Heart left ventricle (tissue), 13 donors: ENCODE measurements at regions not wholly inside any gene's neighbourhood (a gene's known extent, or its start where the extent isn't known, plus 50 kb on each side); places are given as distances from the start of the nearest gene placed in this dataset.

Source experiments
- CTCF ChIP-seq, 12 donors: fragments of 200-600 bp; sonication (generic) in 4 of 12; IDR thresholded peaks; one replicate each; pipeline versions ENCODE4 v1.5.0 to v1.8.0; 2018 to 2022; ENCODE audit warnings: antibody characterized with exemption in 12 of 12, mild to moderate bottlenecking in 5 of 12
- POLR2A ChIP-seq, 2 donors: fragments of 450-650 bp; IDR thresholded peaks; one replicate each; pipeline ENCODE4 v1.6.1; 2017; ENCODE audit warnings: antibody characterized with exemption in 2 of 2, mild to moderate bottlenecking in 2 of 2, moderate library complexity in 2 of 2
- donor health status: ischemic (EF 13 %, LVEDD 7.1; RV severe dilation, severe dysfunction).
- donor health status: DM: no; HTN: yes; CAD: no.
- donor health status: DM: no; HTN: no; CAD: no.
- donor health status: ischemic (EF 25% LVEDD 6.9; RV normal size, moderate dysfunction).
- donor health status: ischemic (EF 25% LVEDD 5.7; RV mildly dilated, moderate dysfunction).
- donor health status: ischemic (EF 35%, LVEDD 5.7; RV mildly dilated, moderate dysfunction).
- donor health status: nonischemic (EF 11% LVEDD 7.7; RV severe dilation, severe dysfunction).
- donor health status: DM: yes; HTN: yes; CAD: no.
- donor health status: PGD.
- donor health status: ischemic (EF 29% LVEDD 5.4; RV normal size, mild dysfunction).
- donor health status: nonischemic (EF 23%, LVEDD 6.1; RV moderate dilation, normal function).

- TF ChIP-seq CTCF (IDR thresholded peaks at IDR 0.05) (no peak), POLR2A (IDR thresholded peaks at IDR 0.05) (no peak)
These were observed 878.5 kb upstream of the LRRC4C start for GRCh38 chr11:42337786-42338455.
